Endodermal cell (in vitro differentiated cells): ENCODE measurements at regions not wholly inside any gene's neighbourhood (a gene's known extent, or its start where the extent isn't known, plus 50 kb on each side); places are given as distances from the start of the nearest gene placed in this dataset.
A peak's percentile ranks its signal among the peaks of the same experiment; 100 is the strongest.
"Not testable (repeated sequence)": the region's sequence is repeated elsewhere in the genome, so short reads cannot be mapped to it uniquely, and the experiment has no call there.

ENCODE experiments used
- DNase-seq: peaks from one replicate; pipeline ENCODE4 v3.0.0-alpha.2; 2017
- H3K27ac ChIP-seq: 2 replicates; pipeline ENCODE4 v1.5.1; 2013; ENCODE audit warnings: mild to moderate bottlenecking, low read depth, low read length, moderate library complexity
- H3K27me3 ChIP-seq: 2 replicates; pipeline ENCODE4 v1.6.1; 2013; ENCODE audit warnings: mild to moderate bottlenecking, low read length, moderate library complexity; ENCODE audit not compliant: insufficient read depth, control insufficient read depth, poor library complexity, severe bottlenecking
- H3K36me3 ChIP-seq: 2 replicates; pipeline ENCODE4 v1.7.0; 2013; ENCODE audit warnings: mild to moderate bottlenecking, low read length, moderate library complexity; ENCODE audit not compliant: control insufficient read depth, insufficient read depth
- H3K4me1 ChIP-seq: one replicate; pipeline ENCODE4 v1.7.0; 2013; ENCODE audit warnings: low read length; ENCODE audit not compliant: control insufficient read depth, insufficient read depth
- H3K4me3 ChIP-seq: 2 replicates; pipeline ENCODE4 v1.5.1; 2013; ENCODE audit warnings: mild to moderate bottlenecking, low read length, moderate library complexity
- H3K9ac ChIP-seq: 2 replicates; pipeline ENCODE4 v1.6.1; 2013; ENCODE audit warnings: mild to moderate bottlenecking, low read length, moderate library complexity; ENCODE audit not compliant: poor library complexity, severe bottlenecking; ENCODE audit errors: extremely low read depth
- H3K9me3 ChIP-seq: 2 replicates; pipeline ENCODE4 v1.6.1; 2013; ENCODE audit warnings: mild to moderate bottlenecking, low read length, moderate library complexity; ENCODE audit not compliant: control insufficient read depth
- H3K27ac Mint-ChIP-seq: 2 replicates; pipeline ENCODE4 v1.8.0; 2020; ENCODE audit warnings: mixed read lengths
- H3K27me3 Mint-ChIP-seq: 2 replicates; pipeline ENCODE4 v1.8.0; 2021; ENCODE audit warnings: mild to moderate bottlenecking, mixed read lengths; ENCODE audit not compliant: insufficient read depth
- H3K36me3 Mint-ChIP-seq: 2 replicates; pipeline ENCODE4 v1.8.0; 2020; ENCODE audit warnings: low read depth, mixed read lengths
- H3K4me1 Mint-ChIP-seq: 2 replicates; pipeline ENCODE4 v1.8.0; 2020; ENCODE audit warnings: mixed read lengths
- H3K4me3 Mint-ChIP-seq: 2 replicates; pipeline ENCODE4 v1.8.0; 2020; ENCODE audit warnings: mild to moderate bottlenecking, moderate library complexity, mixed read lengths
- H3K9me3 Mint-ChIP-seq: 2 replicates; pipeline ENCODE4 v1.8.0; 2020; ENCODE audit warnings: mild to moderate bottlenecking, mixed read lengths
- WGBS, 2 experiments: methylation state at CpG; one replicate each; pipeline versions ENCODE4 v1.1.5 to v1.1.7; 2013; ENCODE audit warnings: missing lambda C conversion rate in 2 of 2, mixed read lengths in 1 of 2; ENCODE audit not compliant: insufficient coverage in 1 of 2, insufficient read length in 1 of 2; 5-methylcytosine and 5-hydroxymethylcytosine counted together
- TF ChIP-seq, protein P1 (sequence below): fragments of 200-600 bp; sonication (generic); conservative IDR thresholded peaks from 2 replicates; pipeline ENCODE4 v1.5.0; 2021; ENCODE audit warnings: antibody characterized with exemption, mild to moderate bottlenecking

GRCh38 chr2:122034344-122034743 is 278.9 kb downstream of the TSN start:
- no peaks in the 10 kb centered on the region for H3K9me3 ChIP-seq
- no peak overlapping the region for H3K4me3 ChIP-seq
- DNase-seq, result no peak
- Mint-ChIP-seq H3K9me3 (peaks cover 13% of the 10 kb centered on the region), H3K27ac (no peak overlapping the region), H3K27me3 (peaks cover 2% of the 10 kb centered on the region), H3K4me3 (no peak overlapping the region), H3K4me1 (peaks cover 40% of the 10 kb centered on the region), H3K36me3 (no peaks in the 10 kb centered on the region)
- 89 to 93% methylated on average over 3 to 5 of the region's 5 CpGs for WGBS, 2 experiments
- H3K4me1 ChIP-seq, result peaks cover 5% of the 10 kb centered on the region
- peak overlapping the region; percentile 55 for H3K27ac ChIP-seq
- no peaks in the 10 kb centered on the region for H3K36me3 ChIP-seq
- no peak overlapping the region for H3K9ac ChIP-seq
- TF ChIP-seq, protein P1, sequence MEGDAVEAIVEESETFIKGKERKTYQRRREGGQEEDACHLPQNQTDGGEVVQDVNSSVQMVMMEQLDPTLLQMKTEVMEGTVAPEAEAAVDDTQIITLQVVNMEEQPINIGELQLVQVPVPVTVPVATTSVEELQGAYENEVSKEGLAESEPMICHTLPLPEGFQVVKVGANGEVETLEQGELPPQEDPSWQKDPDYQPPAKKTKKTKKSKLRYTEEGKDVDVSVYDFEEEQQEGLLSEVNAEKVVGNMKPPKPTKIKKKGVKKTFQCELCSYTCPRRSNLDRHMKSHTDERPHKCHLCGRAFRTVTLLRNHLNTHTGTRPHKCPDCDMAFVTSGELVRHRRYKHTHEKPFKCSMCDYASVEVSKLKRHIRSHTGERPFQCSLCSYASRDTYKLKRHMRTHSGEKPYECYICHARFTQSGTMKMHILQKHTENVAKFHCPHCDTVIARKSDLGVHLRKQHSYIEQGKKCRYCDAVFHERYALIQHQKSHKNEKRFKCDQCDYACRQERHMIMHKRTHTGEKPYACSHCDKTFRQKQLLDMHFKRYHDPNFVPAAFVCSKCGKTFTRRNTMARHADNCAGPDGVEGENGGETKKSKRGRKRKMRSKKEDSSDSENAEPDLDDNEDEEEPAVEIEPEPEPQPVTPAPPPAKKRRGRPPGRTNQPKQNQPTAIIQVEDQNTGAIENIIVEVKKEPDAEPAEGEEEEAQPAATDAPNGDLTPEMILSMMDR, result no peak
- H3K27me3 ChIP-seq, result no peaks in the 10 kb centered on the region

GRCh38 chr2:122034777-122035176 is 279.3 kb downstream of the TSN start:
- Histone ChIP-seq H3K27ac (peak overlapping the region; percentile 55), H3K27me3 (no peaks in the 10 kb centered on the region), H3K4me1 (peaks cover 5% of the 10 kb centered on the region), H3K9me3 (peaks cover 4% of the 10 kb centered on the region), H3K4me3 (no peak overlapping the region), H3K9ac (no peak overlapping the region), H3K36me3 (no peaks in the 10 kb centered on the region)
- Mint-ChIP-seq H3K36me3 (no peaks in the 10 kb centered on the region), H3K9me3 (peaks cover 18% of the 10 kb centered on the region), H3K27me3 (peaks cover 2% of the 10 kb centered on the region), H3K4me1 (peaks cover 40% of the 10 kb centered on the region), H3K27ac (no peak overlapping the region), H3K4me3 (no peak overlapping the region)
- DNase-seq, result no peak
- WGBS, 2 experiments, result 58 to 64% methylated on average over 3 to 4 of the region's 4 CpGs
- TF ChIP-seq, protein P1, result no peak

DNA sequence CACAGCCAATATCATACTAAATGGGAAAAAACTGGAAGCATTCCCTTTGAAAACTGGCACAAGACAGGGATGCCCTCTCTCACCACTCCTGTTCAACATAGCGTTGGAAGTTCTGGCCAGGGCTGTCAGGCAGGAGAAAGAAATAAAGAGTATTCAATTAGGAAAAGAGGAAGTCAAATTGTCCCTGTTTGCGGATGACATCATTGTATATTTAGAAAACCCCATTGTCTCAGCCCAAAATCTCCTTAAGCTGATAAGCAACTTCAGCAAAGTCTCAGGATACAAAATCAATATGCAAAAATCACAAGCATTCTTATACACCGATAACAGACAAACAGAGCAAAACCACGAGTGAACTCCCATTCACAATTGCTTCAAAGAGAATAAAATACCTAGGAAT is 283.4 kb downstream of the TSN start:
- H3K4me1 Mint-ChIP-seq, result peaks cover 27% of the 10 kb centered on the region
- H3K27me3 ChIP-seq, H3K4me3 ChIP-seq, H3K27ac ChIP-seq, H3K36me3 Mint-ChIP-seq, H3K27me3 Mint-ChIP-seq, H3K9ac ChIP-seq, H3K36me3 ChIP-seq, H3K4me3 Mint-ChIP-seq, DNase-seq, H3K4me1 ChIP-seq: not testable (repeated sequence)
- WGBS, 2 experiments, result 70 to 92% methylated on average over 2 to 3 of the region's 4 CpGs
- H3K9me3 ChIP-seq, result peaks cover 19% of the 10 kb centered on the region
- H3K27ac Mint-ChIP-seq, result peak overlapping the region; percentile 44
- H3K9me3 Mint-ChIP-seq, result peaks cover 25% of the 10 kb centered on the region

DNA sequence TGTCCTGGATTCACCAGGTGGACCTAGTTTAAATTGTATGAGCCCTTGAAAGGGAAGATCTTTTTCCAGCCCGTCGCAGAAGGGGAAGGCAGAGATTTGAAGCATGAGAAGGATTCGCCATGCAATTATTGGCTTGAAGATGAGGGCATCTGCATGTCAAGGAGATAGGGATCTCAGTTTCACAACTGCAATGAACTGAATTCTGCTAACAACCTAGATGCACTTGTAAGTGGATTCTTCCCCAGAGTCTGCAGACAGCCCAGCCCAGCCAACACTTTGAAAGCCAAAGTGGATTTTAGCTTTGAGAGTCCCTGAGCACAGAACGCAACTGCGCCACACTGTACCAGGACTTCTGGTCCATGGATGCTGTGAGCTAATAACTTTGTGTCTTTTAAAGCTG is 286.0 kb downstream of the TSN start:
- no peak overlapping the region for H3K4me3 ChIP-seq
- Mint-ChIP-seq H3K4me1 (peaks cover 11% of the 10 kb centered on the region), H3K27ac (no peak overlapping the region), H3K27me3 (no peaks in the 10 kb centered on the region), H3K4me3 (no peak overlapping the region), H3K36me3 (no peaks in the 10 kb centered on the region), H3K9me3 (peaks cover 35% of the 10 kb centered on the region)
- 86 to 94% methylated on average over 5 of the region's 5 CpGs for WGBS, 2 experiments
- no peak for DNase-seq
- no peaks in the 10 kb centered on the region for H3K27me3 ChIP-seq
- no peak overlapping the region for H3K27ac ChIP-seq
- TF ChIP-seq, protein P1, result no peak
- H3K9ac ChIP-seq, result no peak overlapping the region
- no peaks in the 10 kb centered on the region for H3K36me3 ChIP-seq
- peaks cover 19% of the 10 kb centered on the region for H3K9me3 ChIP-seq
- no peaks in the 10 kb centered on the region for H3K4me1 ChIP-seq

DNA sequence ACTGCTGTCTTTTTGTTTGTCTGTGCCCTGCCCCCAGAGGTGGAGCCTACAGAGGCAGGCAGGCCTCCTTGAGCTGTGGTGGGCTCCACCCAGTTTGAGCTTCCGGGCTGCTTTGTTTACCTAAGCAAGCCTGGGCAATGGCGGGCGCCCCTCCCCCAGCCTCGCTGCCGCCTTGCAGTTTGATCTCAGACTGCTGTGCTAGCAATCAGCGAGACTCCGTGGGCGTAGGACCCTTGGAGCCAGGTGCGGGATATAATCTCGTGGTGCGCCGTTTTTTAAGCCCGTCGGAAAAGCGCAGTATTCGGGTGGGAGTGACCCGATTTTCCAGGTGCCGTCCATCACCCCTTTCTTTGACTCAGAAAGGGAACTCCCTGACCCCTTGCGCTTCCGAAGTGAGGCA is 296.2 kb downstream of the TSN start:
- H3K27ac Mint-ChIP-seq, H3K36me3 Mint-ChIP-seq, DNase-seq, H3K27ac ChIP-seq, H3K9me3 ChIP-seq, H3K4me3 ChIP-seq, H3K27me3 ChIP-seq, H3K4me3 Mint-ChIP-seq, H3K4me1 ChIP-seq, H3K9ac ChIP-seq, H3K27me3 Mint-ChIP-seq, H3K36me3 ChIP-seq: not testable (repeated sequence)
- peaks cover 21% of the 10 kb centered on the region for H3K4me1 Mint-ChIP-seq
- H3K9me3 Mint-ChIP-seq, result peaks cover 28% of the 10 kb centered on the region
- 97 to 100% methylated on average over 2 to 12 of the region's 20 CpGs for WGBS, 2 experiments
